HCT116 (cell line): ENCODE measurements at regions not wholly inside any gene's neighbourhood (a gene's known extent, or its start where the extent isn't known, plus 50 kb on each side); places are given as distances from the start of the nearest gene placed in this dataset.

Experiments
- ATAC-seq: fragments of 200-7000 bp; cut with Tn5 transposase; 2 replicates; pipeline ENCODE4 v1.9.1; 2020; ENCODE audit warnings: mild to moderate bottlenecking, moderate library complexity
- BruUV-seq: library from RNA; stranded (reverse); fragments of 400-500 nt; replicated peaks from 2 replicates; lab custom pipeline; 2021; lab: Mats Ljungman, UMichigan
- CTCF ChIA-PET: fragments of 300-600 bp; sonication (Branson Sonifier 250); formaldehyde crosslinking; loops from one replicate; lab custom pipeline; 2021; ENCODE audit warnings: antibody characterized with exemption; lab: Charles Lee
- POLR2A ChIA-PET: fragments of 300-600, 350-600 bp; sonication (Branson Sonifier 250); formaldehyde crosslinking; loops from one replicate; lab custom pipeline; 2021; ENCODE audit warnings: antibody characterized with exemption; lab: Charles Lee
- RAD21 ChIA-PET, 2 experiments: fragments of 300-600 bp; sonication (Branson Sonifier 250); formaldehyde crosslinking; loops; one replicate each; lab custom pipeline; 2023; ENCODE audit warnings: low total read pairs in 2 of 2; ENCODE audit not compliant: uncharacterized antibody in 2 of 2, unreplicated experiment in 2 of 2, low non-redundant PET in 1 of 2; lab: Charles Lee
- DNase-seq: peaks from one replicate; pipeline ENCODE4 v3.0.0-alpha.2; 2010; ENCODE audit warnings: low read depth, low spot score
- H2AFZ ChIP-seq: fragments of 200-600 bp; shearing (Covaris generic), sonication (generic); 2 replicates; pipeline ENCODE4 v1.6.1; 2017; ENCODE audit warnings: low read depth, mixed run types, mixed read lengths, antibody characterized with exemption, low read length; ENCODE audit not compliant: poor library complexity, severe bottlenecking
- H3K27ac ChIP-seq: 2 replicates; pipeline ENCODE4 v1.5.1; 2012; ENCODE audit warnings: low read depth, low read length
- H3K27me3 ChIP-seq: fragments of 200-600 bp; sonication (generic); 2 replicates; pipeline ENCODE4 v1.6.1; 2016; ENCODE audit warnings: mixed run types, low read length, mixed read lengths; ENCODE audit not compliant: insufficient read depth
- H3K36me3 ChIP-seq, 2 experiments: fragments of 200-500 bp in 1 of 2; fragments of 200-600 bp in 1 of 2; sonication (Bioruptor generic) in 1 of 2; sonication (generic) in 1 of 2; 2 replicates each; pipeline versions ENCODE4 v1.5.1 to v1.6.1; 2014 to 2016; ENCODE audit warnings: low read length in 2 of 2, inconsistent platforms in 1 of 2, mixed read lengths in 1 of 2, mixed run types in 1 of 2; ENCODE audit not compliant: insufficient read depth in 2 of 2, control insufficient read depth in 1 of 2
- H3K4me1 ChIP-seq, 2 experiments: fragments of 200-600 bp in 1 of 2; sonication (generic) in 1 of 2; 2 replicates each; pipeline versions ENCODE4 v1.5.1 to v1.6.1; 2012 to 2017; ENCODE audit warnings: low read length in 2 of 2, inconsistent platforms in 1 of 2, mild to moderate bottlenecking in 1 of 2, mixed read lengths in 1 of 2, mixed run types in 1 of 2, moderate library complexity in 1 of 2; ENCODE audit not compliant: insufficient read depth in 2 of 2, control insufficient read depth in 1 of 2
- H3K4me2 ChIP-seq: fragments of 200-600 bp; sonication (generic); 2 replicates; pipeline ENCODE4 v1.6.1; 2017; ENCODE audit warnings: mixed run types, low read length, mixed read lengths
- H3K4me3 ChIP-seq, 2 experiments: fragments of 200-600 bp in 1 of 2; sonication (generic) in 1 of 2; replicated peaks in 1 of 2; 2 replicates each; pipeline ENCODE4 v1.5.1; 2011 to 2016; ENCODE audit warnings: low read length in 2 of 2, control low read depth in 1 of 2, low read depth in 1 of 2, mild to moderate bottlenecking in 1 of 2, mixed read lengths in 1 of 2, mixed run types in 1 of 2
- H3K79me2 ChIP-seq: fragments of 200-600 bp; sonication (generic); 2 replicates; pipeline ENCODE4 v1.6.1; 2017; ENCODE audit warnings: mild to moderate bottlenecking, mixed run types, low read length, moderate library complexity, mixed read lengths; ENCODE audit not compliant: insufficient read depth
- H3K9ac ChIP-seq: fragments of 200-600 bp; sonication (generic); 2 replicates; pipeline ENCODE4 v1.6.1; 2016; ENCODE audit warnings: low read length, mixed read lengths
- H3K9me2 ChIP-seq: fragments of 200-600 bp; sonication (generic), shearing (Covaris generic); 2 replicates; pipeline ENCODE4 v1.6.1; 2017; ENCODE audit warnings: mixed run types, mild to moderate bottlenecking, moderate library complexity; ENCODE audit not compliant: insufficient read depth
- H3K9me3 ChIP-seq, 2 experiments: fragments of 200-500 bp in 1 of 2; fragments of 200-600 bp in 1 of 2; sonication (Bioruptor generic) in 1 of 2; sonication (generic) in 1 of 2; 2 replicates each; pipeline ENCODE4 v1.6.1; 2014 to 2017; ENCODE audit warnings: low read length in 2 of 2, mixed read lengths in 2 of 2, inconsistent platforms in 1 of 2, low read depth in 1 of 2, mild to moderate bottlenecking in 1 of 2, mixed run types in 1 of 2, moderate library complexity in 1 of 2; ENCODE audit not compliant: control insufficient read depth in 1 of 2, insufficient read depth in 1 of 2
- H4K20me1 ChIP-seq: fragments of 200-600 bp; sonication (generic), shearing (Covaris generic); 2 replicates; pipeline ENCODE4 v1.6.1; 2017; ENCODE audit warnings: mixed run types, mild to moderate bottlenecking, moderate library complexity; ENCODE audit not compliant: insufficient read depth
- CBX3 ChIP-seq: IDR thresholded peaks from 2 replicates; pipeline ENCODE4 v1.6.1; 2012; ENCODE audit warnings: low read depth
- CEBPB ChIP-seq: IDR thresholded peaks from 2 replicates; pipeline ENCODE4 v1.6.1; 2012; ENCODE audit warnings: low read depth
- CTCF ChIP-seq, 3 experiments: fragments of 200-600 bp in 1 of 3; sonication (generic) in 1 of 3; IDR thresholded peaks in 2 of 3; conservative IDR thresholded peaks in 1 of 3; 2 replicates each; pipeline ENCODE4 v1.5.1; 2012 to 2017; ENCODE audit warnings: low read depth in 2 of 3, low read length in 2 of 3, antibody characterized with exemption in 1 of 3, borderline replicate concordance in 1 of 3, control low read depth in 1 of 3, mild to moderate bottlenecking in 1 of 3, mixed read lengths in 1 of 3, mixed run types in 1 of 3, moderate library complexity in 1 of 3; ENCODE audit not compliant: insufficient read depth in 1 of 3
- EGR1 ChIP-seq: IDR thresholded peaks from 2 replicates; pipeline ENCODE4 v1.6.1; 2012; ENCODE audit warnings: low read depth
- ELF1 ChIP-seq: IDR thresholded peaks from 2 replicates; pipeline ENCODE4 v1.6.1; 2012; ENCODE audit warnings: low read depth, borderline replicate concordance
- EZH2 ChIP-seq: fragments of 200-600 bp; sonication (generic); IDR thresholded peaks from 2 replicates; pipeline ENCODE4 v1.6.1; 2017; ENCODE audit warnings: antibody characterized with exemption, mixed run types
- EZH2phosphoT487 ChIP-seq: fragments of 200-600 bp; IDR thresholded peaks from 2 replicates; pipeline ENCODE4 v1.6.1; 2018; ENCODE audit warnings: antibody characterized with exemption, borderline replicate concordance
- FOSL1 ChIP-seq: IDR thresholded peaks from 2 replicates; pipeline ENCODE4 v1.6.1; 2012; ENCODE audit warnings: low read depth
- JUND ChIP-seq: IDR thresholded peaks from 2 replicates; pipeline ENCODE4 v1.6.1; 2012
- MAX ChIP-seq: IDR thresholded peaks from 2 replicates; pipeline ENCODE4 v1.6.1; 2012
- POLR2AphosphoS5 ChIP-seq: IDR thresholded peaks from 2 replicates; pipeline ENCODE4 v1.6.1; 2011; ENCODE audit warnings: mild to moderate bottlenecking, low read depth, low read length, moderate library complexity
- RAD21 ChIP-seq: IDR thresholded peaks from 2 replicates; pipeline ENCODE4 v1.6.1; 2012; ENCODE audit warnings: low read depth, mild to moderate bottlenecking
- REST ChIP-seq: IDR thresholded peaks from 2 replicates; pipeline ENCODE4 v1.6.1; 2012; ENCODE audit warnings: low read depth
- SP1 ChIP-seq: IDR thresholded peaks from 2 replicates; pipeline ENCODE4 v1.6.1; 2012; ENCODE audit warnings: low read depth
- YY1 ChIP-seq: IDR thresholded peaks from 2 replicates; pipeline ENCODE4 v1.6.1; 2011; ENCODE audit warnings: low read length, low read depth, moderate library complexity, mild to moderate bottlenecking; ENCODE audit not compliant: insufficient replicate concordance; ENCODE audit errors: extremely low read depth
- ZBTB33 ChIP-seq: IDR thresholded peaks from 2 replicates; pipeline ENCODE4 v1.6.1; 2011; ENCODE audit warnings: mild to moderate bottlenecking, low read length, moderate library complexity; ENCODE audit not compliant: insufficient replicate concordance; ENCODE audit errors: extremely low read depth
- ZFX ChIP-seq: fragments of 450-650 bp; IDR thresholded peaks from 2 replicates; pipeline ENCODE4 v1.6.1; 2017
- ZNF274 ChIP-seq: fragments of 200-500 bp; sonication (Bioruptor generic); IDR thresholded peaks from 2 replicates; pipeline ENCODE4 v1.6.1; 2014; ENCODE audit warnings: mild to moderate bottlenecking, low read depth, low read length, inconsistent platforms
- intact Hi-C: fragments of 100-400 bp; cut with micrococcal nuclease; formaldehyde crosslinking; loops from 2 replicates; pipeline ENCODE4 v1.10.0; 2022

- H3K36me3 ChIP-seq = 0 out of 4 replicates have a peak, but pooled peaks cover 0 to 6% of the 10 kb centered on the region in 2 experiments
- no peaks in the 10 kb centered on the region for H3K27me3 ChIP-seq
- DNase-seq = no peak
- no peak overlapping the region for H2AFZ ChIP-seq
- H3K9ac ChIP-seq = peak overlapping the region; percentile 97; the same call in 1 of the 2 replicates
- H4K20me1 ChIP-seq = peaks cover 4% of the 10 kb centered on the region; the same call in 1 of the 2 replicates
- BruUV-seq = no TSS peak
- ATAC-seq = no peak
- intact Hi-C loops = no loop called here
- RAD21 ChIA-PET = no interaction called here
- TF ChIP-seq FOSL1 = no peak
- TF ChIP-seq JUND = no peak
- TF ChIP-seq ZFX = no peak
- no peak for TF ChIP-seq ELF1
- TF ChIP-seq ZBTB33 = no peak
- no peak for TF ChIP-seq EZH2phosphoT487
- no peak for TF ChIP-seq RAD21
- no peak for TF ChIP-seq SP1
- no peak for TF ChIP-seq CTCF (IDR thresholded peaks at IDR 0.05 in 2 of 3, conservative IDR thresholded peaks at IDR 0.05 in 1 of 3; ENCODE audit: borderline replicate concordance in 1 of 3, insufficient read depth in 1 of 3, low read depth in 2 of 3, low read length in 2 of 3)
- TF ChIP-seq POLR2AphosphoS5 = no peak
- TF ChIP-seq ZNF274 = no peak
- no peak for TF ChIP-seq MAX
- no peak for TF ChIP-seq EZH2
- TF ChIP-seq YY1 = no peak
- TF ChIP-seq CEBPB = no peak
- no peak for TF ChIP-seq EGR1
- TF ChIP-seq REST = no peak
- TF ChIP-seq CBX3 = no peak
- TF ChIP-seq, all 23 proteins: peak for 0
- POLR2A ChIA-PET = no interaction called here
- Histone ChIP-seq H3K27ac (peak overlapping the region; percentile 98), H3K9me2 (no peaks in the 10 kb centered on the region), H3K4me2 (peak overlapping the region; percentile 84), H3K9me3 (no peaks in the 10 kb centered on the region), H3K4me3 (no peak overlapping the region), H3K4me1 (peaks cover 73 to 87% of the 10 kb centered on the region in 2 experiments), H3K79me2 (peaks cover 75% of the 10 kb centered on the region)
- CTCF ChIA-PET = no interaction called here
Observed at GRCh38 chr17:77284023-77284617, 143.4 kb downstream of the SEC14L1 start.
